ENCODE measurements at regions not wholly inside any gene's neighbourhood (a gene's known extent, or its start where the extent isn't known, plus 50 kb on each side); places are given as distances from the start of the nearest gene placed in this dataset.
"Not testable (repeated sequence)": the region's sequence is repeated elsewhere in the genome, so short reads cannot be mapped to it uniquely, and the experiment has no call there.

- TF ChIP-seq, protein P1, sequence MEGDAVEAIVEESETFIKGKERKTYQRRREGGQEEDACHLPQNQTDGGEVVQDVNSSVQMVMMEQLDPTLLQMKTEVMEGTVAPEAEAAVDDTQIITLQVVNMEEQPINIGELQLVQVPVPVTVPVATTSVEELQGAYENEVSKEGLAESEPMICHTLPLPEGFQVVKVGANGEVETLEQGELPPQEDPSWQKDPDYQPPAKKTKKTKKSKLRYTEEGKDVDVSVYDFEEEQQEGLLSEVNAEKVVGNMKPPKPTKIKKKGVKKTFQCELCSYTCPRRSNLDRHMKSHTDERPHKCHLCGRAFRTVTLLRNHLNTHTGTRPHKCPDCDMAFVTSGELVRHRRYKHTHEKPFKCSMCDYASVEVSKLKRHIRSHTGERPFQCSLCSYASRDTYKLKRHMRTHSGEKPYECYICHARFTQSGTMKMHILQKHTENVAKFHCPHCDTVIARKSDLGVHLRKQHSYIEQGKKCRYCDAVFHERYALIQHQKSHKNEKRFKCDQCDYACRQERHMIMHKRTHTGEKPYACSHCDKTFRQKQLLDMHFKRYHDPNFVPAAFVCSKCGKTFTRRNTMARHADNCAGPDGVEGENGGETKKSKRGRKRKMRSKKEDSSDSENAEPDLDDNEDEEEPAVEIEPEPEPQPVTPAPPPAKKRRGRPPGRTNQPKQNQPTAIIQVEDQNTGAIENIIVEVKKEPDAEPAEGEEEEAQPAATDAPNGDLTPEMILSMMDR (conservative IDR thresholded peaks at IDR 0.05; ENCODE audit: low read length), result not testable (repeated sequence)
- TF ChIP-seq EZH2phosphoT487 (IDR thresholded peaks at IDR 0.05; ENCODE audit: borderline replicate concordance), result not testable (repeated sequence)
These were observed 102.8 kb downstream of the POLR2M start for GRCh38 chr15:57809285-57809684.

All from Loucy (cell line).